Calu3 (cell line): ENCODE measurements at regions not wholly inside any gene's neighbourhood (a gene's known extent, or its start where the extent isn't known, plus 50 kb on each side); places are given as distances from the start of the nearest gene placed in this dataset.

Experiments used
- BruUV-seq: library from RNA; stranded (reverse); fragments of 400-500 nt; replicated peaks from 2 replicates; lab custom pipeline; 2021; lab: Mats Ljungman, UMichigan
- CTCF ChIA-PET: fragments of 300-600 bp; sonication (Branson Sonifier 250); formaldehyde crosslinking; loops from one replicate; lab custom pipeline; 2022; ENCODE audit warnings: antibody characterized with exemption; lab: Charles Lee
- DNase-seq: peaks from one replicate; pipeline ENCODE4 v3.0.0; 2022
- H3K27ac Mint-ChIP-seq: one replicate; pipeline ENCODE4 v1.8.0; 2022; ENCODE audit warnings: mixed read lengths; ENCODE audit not compliant: unreplicated experiment
- H3K27me3 Mint-ChIP-seq: one replicate; pipeline ENCODE4 v1.8.0; 2022; ENCODE audit warnings: mixed read lengths; ENCODE audit not compliant: unreplicated experiment
- H3K36me3 Mint-ChIP-seq: one replicate; pipeline ENCODE4 v1.8.0; 2022; ENCODE audit warnings: mild to moderate bottlenecking, moderate library complexity, mixed read lengths; ENCODE audit not compliant: insufficient read depth, unreplicated experiment
- H3K4me1 Mint-ChIP-seq: one replicate; pipeline ENCODE4 v1.8.0; 2022; ENCODE audit warnings: mild to moderate bottlenecking, low read depth, mixed read lengths; ENCODE audit not compliant: unreplicated experiment
- H3K4me3 Mint-ChIP-seq: one replicate; pipeline ENCODE4 v1.8.0; 2022; ENCODE audit warnings: mild to moderate bottlenecking, low read depth, moderate library complexity, mixed read lengths; ENCODE audit not compliant: unreplicated experiment
- H3K9me3 Mint-ChIP-seq: one replicate; pipeline ENCODE4 v1.8.0; 2022; ENCODE audit warnings: low read depth, mixed read lengths; ENCODE audit not compliant: unreplicated experiment
- CTCF ChIP-seq: fragments of 200-600 bp; IDR thresholded peaks from one replicate; pipeline ENCODE4 v1.8.0; 2022; ENCODE audit warnings: antibody characterized with exemption; ENCODE audit not compliant: unreplicated experiment
- intact Hi-C: fragments of 100-400 bp; cut with micrococcal nuclease; formaldehyde crosslinking; loops from one replicate; pipeline ENCODE4 v1.10.0; 2022; ENCODE audit not compliant: unreplicated experiment

DNA sequence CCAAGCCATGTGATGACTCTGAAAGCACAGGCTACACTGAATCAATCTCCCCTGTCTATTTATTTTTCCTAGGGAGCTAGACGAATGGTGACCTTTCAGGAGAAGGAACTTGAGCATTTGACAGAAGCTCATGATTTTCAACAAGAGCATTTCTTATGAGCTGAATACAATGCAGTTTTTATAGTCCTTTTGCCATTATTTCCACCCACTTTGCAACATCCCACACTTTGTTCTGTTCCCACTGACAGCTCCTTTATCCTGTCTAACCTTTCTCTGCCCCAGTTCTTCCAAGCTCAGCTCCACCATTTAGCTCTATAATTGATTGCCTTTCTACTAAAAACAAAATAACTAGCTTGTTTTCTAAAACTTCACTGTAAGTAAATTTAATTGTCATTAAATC is 91.9 kb upstream of the PRSS1 start:
- CTCF ChIA-PET: interaction anchor here (0.5 kb wide), 1 partner anchor 20 kb away, joined by 3 read pairs; no protein-coding TSS in a partner anchor
- peaks cover 79% of the 10 kb centered on the region for H3K27me3 Mint-ChIP-seq
- no peaks in the 10 kb centered on the region for H3K4me1 Mint-ChIP-seq
- no peaks in the 10 kb centered on the region for H3K36me3 Mint-ChIP-seq
- no peaks in the 10 kb centered on the region for H3K9me3 Mint-ChIP-seq
- BruUV-seq: no TSS peak
- no peak overlapping the region for H3K4me3 Mint-ChIP-seq
- intact Hi-C loops: no loop called here
- DNase-seq: no peak
- TF ChIP-seq CTCF: no peak
- no peak overlapping the region for H3K27ac Mint-ChIP-seq

GRCh38 chr7:142654398-142654797 is 94.9 kb upstream of the PRSS1 start:
- TF ChIP-seq CTCF: no peak

GRCh38 chr7:142647749-142648148 is 101.5 kb upstream of the PRSS1 start:
- Mint-ChIP-seq H3K27ac (no peak overlapping the region), H3K4me3 (no peak overlapping the region), H3K9me3 (no peaks in the 10 kb centered on the region), H3K36me3 (no peaks in the 10 kb centered on the region), H3K27me3 (peaks cover 90% of the 10 kb centered on the region), H3K4me1 (no peaks in the 10 kb centered on the region)
- CTCF ChIA-PET: no interaction called here
- no peak for DNase-seq
- intact Hi-C loops: no loop called here
- no peak for TF ChIP-seq CTCF
- no TSS peak for BruUV-seq

More at GRCh38 chr7:142654398-142654797, 94.9 kb upstream of the PRSS1 start:
- Mint-ChIP-seq H3K36me3 (no peaks in the 10 kb centered on the region), H3K9me3 (no peaks in the 10 kb centered on the region), H3K27ac (no peak overlapping the region), H3K27me3 (peaks cover 88% of the 10 kb centered on the region), H3K4me1 (no peaks in the 10 kb centered on the region), H3K4me3 (no peak overlapping the region)
- no TSS peak for BruUV-seq
- intact Hi-C loops: no loop called here
- CTCF ChIA-PET: interaction anchor here (0.7 to 1.0 kb wide), 2 partner anchors 129 to 1788 kb away, joined by 3 to 4 read pairs; no protein-coding TSS in a partner anchor
- DNase-seq: peak; percentile 9

DNA sequence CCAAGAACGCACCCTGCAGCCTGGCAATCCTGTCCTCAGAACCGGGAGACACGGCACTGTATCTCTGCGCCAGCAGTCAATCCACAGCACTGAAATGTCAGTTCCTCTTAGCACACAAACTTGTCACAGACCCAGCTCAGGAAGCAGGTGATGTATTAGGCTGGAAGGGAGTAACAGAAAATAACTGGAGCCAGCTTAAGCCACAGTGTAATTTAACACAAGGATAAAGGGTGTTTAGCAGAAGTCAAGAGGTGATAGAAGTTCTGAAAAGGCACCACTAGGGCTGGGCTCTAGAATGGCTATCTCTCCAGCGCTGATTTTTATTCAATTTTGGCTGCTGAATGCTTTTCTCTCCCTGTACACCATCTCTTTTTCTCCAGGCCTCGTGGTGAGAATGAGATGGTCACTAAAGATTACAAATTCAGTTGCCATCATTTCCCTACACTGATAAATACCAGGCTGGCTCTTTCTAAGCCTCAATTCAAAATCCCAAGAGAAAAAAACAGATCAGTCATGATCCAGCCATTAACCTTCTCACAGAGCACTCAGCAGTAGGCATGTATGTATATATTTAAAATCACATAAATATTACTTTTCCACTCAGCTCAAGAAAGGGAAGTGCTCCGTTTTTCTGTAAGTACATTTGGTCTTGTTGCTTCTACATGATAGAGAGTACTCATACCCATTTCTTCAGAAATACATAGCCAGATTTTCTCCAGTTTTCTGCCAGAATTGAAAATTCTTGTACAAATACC is 102.7 kb upstream of the PRSS1 start:
- Mint-ChIP-seq H3K4me1 (no peaks in the 10 kb centered on the region), H3K27ac (no peak overlapping the region), H3K36me3 (no peaks in the 10 kb centered on the region), H3K4me3 (no peak overlapping the region), H3K27me3 (peaks cover 94% of the 10 kb centered on the region), H3K9me3 (no peaks in the 10 kb centered on the region)
- no peak for TF ChIP-seq CTCF
- no peak for DNase-seq
- no TSS peak for BruUV-seq
- CTCF ChIA-PET: no interaction called here
- intact Hi-C loops: no loop called here
